WTC11 (cell line): ENCODE measurements at regions not wholly inside any gene's neighbourhood (a gene's known extent, or its start where the extent isn't known, plus 50 kb on each side); places are given as distances from the start of the nearest gene placed in this dataset.

ENCODE experiments used
- ATF1 ChIP-seq: sonication (generic); formaldehyde crosslinking; IDR thresholded peaks from 2 replicates; pipeline ENCODE4 v1.8.1; 2023; ENCODE audit warnings: mild to moderate bottlenecking, moderate library complexity, missing genetic modification reagents
- ATF3 ChIP-seq: sonication (generic); formaldehyde crosslinking; conservative IDR thresholded peaks from 2 replicates; pipeline ENCODE4 v1.8.1; 2022; ENCODE audit warnings: mild to moderate bottlenecking, missing genetic modification reagents
- CBFB ChIP-seq: sonication (generic); formaldehyde crosslinking; IDR thresholded peaks from 2 replicates; pipeline ENCODE4 v1.8.1; 2022; ENCODE audit warnings: mild to moderate bottlenecking, low read depth, missing genetic modification reagents
- CTCF ChIP-seq: fragments of 200-600 bp; IDR thresholded peaks from 2 replicates; pipeline ENCODE4 v1.8.0; 2022; ENCODE audit warnings: antibody characterized with exemption
- ELF4 ChIP-seq: sonication (generic); formaldehyde crosslinking; IDR thresholded peaks from 2 replicates; pipeline ENCODE4 v1.8.1; 2022; ENCODE audit warnings: low read depth, mild to moderate bottlenecking, moderate library complexity, missing genetic modification reagents
- GABPB1 ChIP-seq: sonication (generic); formaldehyde crosslinking; IDR thresholded peaks from 2 replicates; pipeline ENCODE4 v1.8.1; 2023; ENCODE audit warnings: mild to moderate bottlenecking, missing genetic modification reagents
- JUN ChIP-seq: sonication (generic); formaldehyde crosslinking; IDR thresholded peaks from 2 replicates; pipeline ENCODE4 v1.8.0; 2023; ENCODE audit warnings: mild to moderate bottlenecking, missing genetic modification reagents
- MAX ChIP-seq: sonication (generic); formaldehyde crosslinking; IDR thresholded peaks from 2 replicates; pipeline ENCODE4 v1.8.0; 2022; ENCODE audit warnings: mild to moderate bottlenecking, missing genetic modification reagents
- NR1H2 ChIP-seq: sonication (generic); formaldehyde crosslinking; IDR thresholded peaks from 2 replicates; pipeline ENCODE4 v1.9.0; 2021; ENCODE audit warnings: mild to moderate bottlenecking, moderate library complexity, missing genetic modification reagents
- PRDM15 ChIP-seq: sonication (generic); formaldehyde crosslinking; IDR thresholded peaks from 2 replicates; pipeline ENCODE4 v1.8.0; 2022; ENCODE audit warnings: missing genetic modification reagents
- SP1 ChIP-seq: sonication (generic); formaldehyde crosslinking; conservative IDR thresholded peaks from 2 replicates; pipeline ENCODE4 v1.8.1; 2022; ENCODE audit warnings: missing genetic modification reagents

GRCh38 chr9:113715086-113715485 lies 161.0 kb upstream of the ZNF618 start:
- TF ChIP-seq ATF3 (no peak), JUN (CRISPR knock-in tag) (no peak), CTCF (no peak), ATF1 (CRISPR knock-in tag) (no peak), PRDM15 (no peak), ELF4 (CRISPR knock-in tag) (no peak), NR1H2 (CRISPR knock-in tag) (no peak), CBFB (CRISPR knock-in tag) (no peak), MAX (CRISPR knock-in tag) (no peak), SP1 (CRISPR knock-in tag) (no peak), GABPB1 (CRISPR knock-in tag) (no peak)
